HL-60/S4 treated with retinoic acid at 250 ng/mL for 4 days and 3 days (cell line): ENCODE measurements at regions not wholly inside any gene's neighbourhood (a gene's known extent, or its start where the extent isn't known, plus 50 kb on each side); places are given as distances from the start of the nearest gene placed in this dataset.

Source experiments
- in situ Hi-C: fragments of 300-500 bp; cut with MboI; formaldehyde crosslinking; loops from 2 replicates; pipeline ENCODE4 v1.7.0; 2022; ENCODE audit warnings: low sequenced_read_pairs

- in situ Hi-C loops = no loop called here
Measured at GRCh38 chr22:19574247-19574646, 50.0 kb upstream of the CLDN5 start.

- in situ Hi-C loops = no loop called here
Measured at GRCh38 chr22:19576460-19577421, 52.5 kb upstream of the CLDN5 start.

GRCh38 chr22:19577422-19577966 lies 53.3 kb upstream of the CLDN5 start:
- in situ Hi-C loops = no loop called here

GRCh38 chr22:19578180-19579004 lies 54.2 kb upstream of the CLDN5 start:
- in situ Hi-C loops = no loop called here

- in situ Hi-C loops = no loop called here
Measured at GRCh38 chr22:19579115-19579811, 55.1 kb upstream of the CLDN5 start.

- in situ Hi-C loops = no loop called here
Measured at GRCh38 chr22:19579880-19580279, 55.7 kb upstream of the CLDN5 start.

GRCh38 chr22:19580291-19580890 lies 56.2 kb upstream of the CLDN5 start:
- in situ Hi-C loops = no loop called here

GRCh38 chr22:19582033-19582693 lies 58.0 kb upstream of the CLDN5 start:
- in situ Hi-C loops = no loop called here

GRCh38 chr22:19586922-19587684 lies 62.9 kb upstream of the CLDN5 start:
- in situ Hi-C loops = no loop called here

GRCh38 chr22:19590696-19591095 lies 66.5 kb upstream of the CLDN5 start:
- in situ Hi-C loops = no loop called here

GRCh38 chr22:19591568-19591967 lies 67.4 kb upstream of the CLDN5 start:
- in situ Hi-C loops = no loop called here

GRCh38 chr22:19592464-19592863 lies 68.3 kb upstream of the CLDN5 start:
- in situ Hi-C loops = no loop called here

GRCh38 chr22:19593991-19594569 lies 69.9 kb upstream of the CLDN5 start:
- in situ Hi-C loops = no loop called here

- in situ Hi-C loops = no loop called here
Measured at GRCh38 chr22:19595532-19595931, 71.3 kb upstream of the CLDN5 start.

GRCh38 chr22:19596680-19597398 lies 72.6 kb upstream of the CLDN5 start:
- in situ Hi-C loops = no loop called here

- in situ Hi-C loops = no loop called here
Measured at GRCh38 chr22:19597399-19597735, 73.2 kb upstream of the CLDN5 start.

GRCh38 chr22:19598054-19598855 lies 74.0 kb upstream of the CLDN5 start:
- in situ Hi-C loops = no loop called here

- in situ Hi-C loops = no loop called here
Measured at GRCh38 chr22:19599004-19599403, 74.8 kb upstream of the CLDN5 start.
